K562 (cell line): ENCODE measurements at regions not wholly inside any gene's neighbourhood (a gene's known extent, or its start where the extent isn't known, plus 50 kb on each side); places are given as distances from the start of the nearest gene placed in this dataset.

ENCODE experiments used
- ATF1 ChIP-seq, 2 experiments: fragments of 450-650 bp in 1 of 2; IDR thresholded peaks; 2 replicates each; pipeline ENCODE4 v1.6.1; 2016; ENCODE audit warnings: missing compliant biosample characterization in 1 of 2, missing genetic modification characterization in 1 of 2
- CEBPB ChIP-seq: fragments of 450-650 bp; IDR thresholded peaks from 2 replicates; pipeline ENCODE4 v1.6.1; 2016; ENCODE audit warnings: missing genetic modification characterization, missing compliant biosample characterization
- DEAF1 ChIP-seq: fragments of 450-650 bp; formaldehyde crosslinking; IDR thresholded peaks from 2 replicates; pipeline ENCODE4 v1.4.0; 2020; ENCODE audit warnings: mild to moderate bottlenecking, moderate library complexity
- FOS ChIP-seq: IDR thresholded peaks from 3 replicates; pipeline ENCODE4 v1.6.1; 2011; ENCODE audit not compliant: insufficient read length; ENCODE audit errors: extremely low read depth
- FOSL1 ChIP-seq: fragments of 200-800 bp; sonication (Bioruptor generic); conservative IDR thresholded peaks from 2 replicates; pipeline ENCODE4 v1.6.1; 2016; ENCODE audit warnings: missing genetic modification characterization, missing compliant biosample characterization
- KLF16 ChIP-seq: IDR thresholded peaks from 2 replicates; pipeline ENCODE4 v1.6.1; 2016; ENCODE audit warnings: antibody characterized with exemption
- MGA ChIP-seq: fragments of 450-650 bp; IDR thresholded peaks from 2 replicates; pipeline ENCODE4 v1.6.1; 2016; ENCODE audit warnings: mild to moderate bottlenecking, moderate library complexity
- RREB1 ChIP-seq: fragments of 250-450 bp; sonication (Bioruptor Pico); IDR thresholded peaks from 2 replicates; pipeline ENCODE4 v1.4.0; 2020

- no peak for TF ChIP-seq MGA
- TF ChIP-seq DEAF1, result peak; percentile 98
- TF ChIP-seq RREB1 (CRISPR knock-in tag), result 0 out of 2 replicates have a peak, but pooled peaks have one; percentile 60
- TF ChIP-seq CEBPB, result peak; percentile 43
- TF ChIP-seq FOS, result no peak
- TF ChIP-seq FOSL1 (tag), result peak; percentile 67
- no peak for TF ChIP-seq ATF1 (CRISPR knock-in tag; IDR thresholded peaks at IDR 0.05)
- peak; percentile 34; the same call in 1 of the 2 replicates for TF ChIP-seq ATF1 (tag; IDR thresholded peaks at IDR 0.05)
- peak; percentile 19; the same call in 1 of the 2 replicates for TF ChIP-seq KLF16
Measured at GRCh38 chr2:16756831-16757644, 91.4 kb upstream of the CYRIA start (continued).
